ENCODE measurements at regions not wholly inside any gene's neighbourhood (a gene's known extent, or its start where the extent isn't known, plus 50 kb on each side); places are given as distances from the start of the nearest gene placed in this dataset.

- no peak for DNase-seq (ENCODE audit: low read depth)
- TF ChIP-seq CTCF (conservative IDR thresholded peaks at IDR 0.05; ENCODE audit: low read length): no peak
- no peak overlapping the region for H3K4me3 ChIP-seq (ENCODE audit: low read length)
Observed at GRCh38 chr1:232441036-232441411, 188.9 kb downstream of the SIPA1L2 start.

DNA sequence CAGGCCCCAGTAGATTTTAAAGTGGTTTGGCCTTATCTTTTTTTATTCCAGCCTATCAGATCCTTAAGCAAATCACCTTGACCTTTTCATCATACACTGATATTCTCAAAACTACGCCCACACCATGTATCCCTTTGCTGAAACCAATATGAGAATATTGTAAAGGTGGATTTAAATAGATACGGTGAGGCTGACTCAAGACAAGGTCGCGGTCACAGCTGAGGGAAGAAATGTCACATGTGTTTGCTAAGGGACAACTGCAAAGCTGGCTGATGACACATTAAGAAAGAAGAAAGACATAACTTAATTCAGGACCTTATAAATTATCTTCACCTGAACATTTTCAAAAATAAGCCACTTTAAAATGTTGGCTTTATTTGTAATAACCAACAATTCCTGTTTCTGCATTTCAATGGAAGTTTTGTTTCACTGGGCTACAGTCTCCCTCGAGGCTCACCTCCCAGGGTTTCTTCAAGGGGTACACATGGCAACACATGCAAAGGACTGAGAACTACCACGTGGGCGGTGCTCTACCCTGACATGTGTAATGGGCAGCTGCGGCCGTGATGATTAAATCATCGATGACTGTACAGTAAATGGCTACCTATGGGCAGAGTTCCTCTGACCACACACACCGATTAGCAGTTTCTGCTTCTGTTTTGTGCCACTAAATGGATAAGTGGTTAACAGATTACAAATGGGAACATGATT lies 189.5 kb downstream of the SIPA1L2 start:
- DNase-seq (ENCODE audit: low read depth): no peak
- no peak for TF ChIP-seq CTCF (conservative IDR thresholded peaks at IDR 0.05; ENCODE audit: low read length)
- no peak overlapping the region for H3K4me3 ChIP-seq (ENCODE audit: low read length)

- no peak for DNase-seq (ENCODE audit: low read depth)
- TF ChIP-seq CTCF (conservative IDR thresholded peaks at IDR 0.05; ENCODE audit: low read length): no peak
Observed at GRCh38 chr1:232439011-232439410, 190.9 kb downstream of the SIPA1L2 start.

DNA sequence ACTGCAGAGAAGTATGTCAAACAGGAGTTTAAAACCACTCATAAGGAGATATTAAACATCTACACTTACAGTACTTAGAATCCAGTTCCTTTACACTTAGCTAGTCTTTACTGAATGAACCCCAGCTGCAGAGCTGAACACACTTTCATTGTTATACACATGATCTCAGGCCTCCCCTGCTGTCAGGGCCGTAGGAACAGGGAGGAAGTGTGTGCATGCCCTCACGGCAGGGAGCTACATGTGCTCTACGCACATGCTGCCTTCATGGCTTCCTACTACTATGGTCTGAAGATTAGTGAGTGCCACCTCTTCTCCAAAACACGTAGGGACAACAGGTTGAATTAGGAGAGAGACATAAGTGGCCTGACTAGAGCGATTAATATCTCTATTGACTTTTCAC lies 191.5 kb downstream of the SIPA1L2 start:
- no peak overlapping the region for H3K4me3 ChIP-seq (ENCODE audit: low read length)
- DNase-seq (ENCODE audit: low read depth): no peak
- TF ChIP-seq CTCF (conservative IDR thresholded peaks at IDR 0.05; ENCODE audit: low read length): no peak

More at GRCh38 chr1:232439011-232439410, 190.9 kb downstream of the SIPA1L2 start:
- H3K4me3 ChIP-seq (ENCODE audit: low read length): no peak overlapping the region

GRCh38 chr1:232437510-232437909 lies 192.4 kb downstream of the SIPA1L2 start:
- no peak for TF ChIP-seq CTCF (conservative IDR thresholded peaks at IDR 0.05; ENCODE audit: low read length)
- no peak for DNase-seq (ENCODE audit: low read depth)
- H3K4me3 ChIP-seq (ENCODE audit: low read length): no peak overlapping the region

- TF ChIP-seq CTCF (conservative IDR thresholded peaks at IDR 0.05; ENCODE audit: low read length): no peak
- no peak overlapping the region for H3K4me3 ChIP-seq (ENCODE audit: low read length)
- DNase-seq (ENCODE audit: low read depth): peak; percentile 71
Observed at GRCh38 chr1:232435729-232436128, 194.2 kb downstream of the SIPA1L2 start.

DNA sequence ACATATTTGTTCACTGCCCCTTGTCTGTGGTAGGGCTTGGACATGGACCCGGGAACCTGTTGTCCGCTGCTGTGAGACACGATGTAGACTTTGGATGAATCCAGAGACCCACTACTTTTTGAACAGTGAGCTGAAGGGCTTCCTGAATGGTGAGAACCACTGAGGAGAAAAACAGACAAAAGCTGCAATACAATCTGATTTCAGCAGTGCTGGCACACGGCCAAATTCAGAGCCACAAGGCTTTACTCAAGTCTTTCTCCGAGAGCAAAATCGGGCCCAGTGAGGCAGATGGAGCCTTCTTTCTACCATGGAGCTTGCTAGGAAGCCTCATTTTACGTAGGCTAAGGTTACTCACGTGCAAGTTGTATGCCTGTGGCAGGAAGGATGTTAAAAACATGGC lies 197.6 kb downstream of the SIPA1L2 start:
- no peak overlapping the region for H3K4me3 ChIP-seq (ENCODE audit: low read length)
- no peak for DNase-seq (ENCODE audit: low read depth)
- no peak for TF ChIP-seq CTCF (conservative IDR thresholded peaks at IDR 0.05; ENCODE audit: low read length)
